GM20431 (cell line): ENCODE measurements at regions not wholly inside any gene's neighbourhood (a gene's known extent, or its start where the extent isn't known, plus 50 kb on each side); places are given as distances from the start of the nearest gene placed in this dataset.

Source experiments
- in situ Hi-C: fragments of 300-500 bp; cut with MseI, MboI; formaldehyde crosslinking; loops from one replicate; pipeline ENCODE4 v1.15.0; 2020; ENCODE audit warnings: low sequenced_read_pairs; ENCODE audit not compliant: unreplicated experiment

GRCh38 chr22:34851918-34852662 lies 213.9 kb upstream of the ISX start:
- in situ Hi-C loops = no loop called here

GRCh38 chr22:34855471-34855870 lies 210.5 kb upstream of the ISX start:
- in situ Hi-C loops = no loop called here

GRCh38 chr22:34858066-34858465 lies 207.9 kb upstream of the ISX start:
- in situ Hi-C loops = no loop called here

GRCh38 chr22:34861787-34862186 lies 204.2 kb upstream of the ISX start:
- in situ Hi-C loops = no loop called here

- in situ Hi-C loops = no loop called here
Measured at GRCh38 chr22:34866081-34866480, 199.9 kb upstream of the ISX start.

GRCh38 chr22:34866495-34867131 lies 199.3 kb upstream of the ISX start:
- in situ Hi-C loops = no loop called here

- in situ Hi-C loops = no loop called here
Measured at GRCh38 chr22:34877506-34877905, 188.5 kb upstream of the ISX start.

GRCh38 chr22:34878171-34878570 lies 187.8 kb upstream of the ISX start:
- in situ Hi-C loops = no loop called here

GRCh38 chr22:34879001-34879400 lies 187.0 kb upstream of the ISX start:
- in situ Hi-C loops = no loop called here

- in situ Hi-C loops = no loop called here
Measured at GRCh38 chr22:34880662-34881061, 185.3 kb upstream of the ISX start.

- in situ Hi-C loops = no loop called here
Measured at GRCh38 chr22:34881453-34881852, 184.5 kb upstream of the ISX start.

- in situ Hi-C loops = no loop called here
Measured at GRCh38 chr22:34885852-34886251, 180.1 kb upstream of the ISX start.

- in situ Hi-C loops = no loop called here
Measured at GRCh38 chr22:34886391-34886790, 179.6 kb upstream of the ISX start.

GRCh38 chr22:34886812-34887211 lies 179.1 kb upstream of the ISX start:
- in situ Hi-C loops = no loop called here

- in situ Hi-C loops = no loop called here
Measured at GRCh38 chr22:34897126-34897525, 168.8 kb upstream of the ISX start.

- in situ Hi-C loops = no loop called here
Measured at GRCh38 chr22:34902335-34902734, 163.6 kb upstream of the ISX start.

- in situ Hi-C loops = no loop called here
Measured at GRCh38 chr22:34903416-34903815, 162.5 kb upstream of the ISX start.

GRCh38 chr22:34904486-34904885 lies 161.5 kb upstream of the ISX start:
- in situ Hi-C loops = no loop called here

GRCh38 chr22:34913826-34914225 lies 152.1 kb upstream of the ISX start:
- in situ Hi-C loops = no loop called here

- in situ Hi-C loops = no loop called here
Measured at GRCh38 chr22:34914846-34915245, 151.1 kb upstream of the ISX start.

- in situ Hi-C loops = no loop called here
Measured at GRCh38 chr22:34917239-34917638, 148.7 kb upstream of the ISX start.

GRCh38 chr22:34931026-34931425 lies 134.9 kb upstream of the ISX start:
- in situ Hi-C loops = no loop called here
